SK-N-SH (cell line): ENCODE measurements at regions not wholly inside any gene's neighbourhood (a gene's known extent, or its start where the extent isn't known, plus 50 kb on each side); places are given as distances from the start of the nearest gene placed in this dataset.

Experiments used
- CTCF ChIA-PET: fragments of 300-600, 350-600 bp; formaldehyde crosslinking; extraction: SDS; loops from one replicate; lab custom pipeline; 2021; lab: Yijun Ruan, JAX
- POLR2A ChIA-PET: fragments of 350-600 bp; sonication (Branson Sonifier 250); formaldehyde crosslinking; extraction: SDS; loops from one replicate; lab custom pipeline; 2020; ENCODE audit warnings: antibody characterized with exemption, inconsistent platforms; lab: Yijun Ruan, JAX
- DNase-seq: peaks from one replicate; pipeline ENCODE4 v3.0.0; 2012
- H2AFZ ChIP-seq: fragments of 200-600 bp; sonication (generic); 2 replicates; pipeline ENCODE4 v1.8.1; 2016; ENCODE audit warnings: antibody characterized with exemption, mild to moderate bottlenecking, low read depth
- H3F3A ChIP-seq: fragments of 200-600 bp; sonication (generic); replicated peaks from 2 replicates; pipeline ENCODE3; 2016; ENCODE audit warnings: antibody characterized with exemption, mild to moderate bottlenecking; ENCODE audit not compliant: insufficient read depth
- H3K27ac ChIP-seq, 2 experiments: fragments of 200-500 bp in 1 of 2; fragments of 200-600 bp in 1 of 2; sonication (Bioruptor generic) in 1 of 2; sonication (generic), shearing (Covaris generic) in 1 of 2; 2 replicates each; pipeline versions ENCODE4 v1.5.1 to v1.6.1; 2014 to 2016; ENCODE audit warnings: low read depth in 2 of 2, inconsistent platforms in 1 of 2, low read length in 1 of 2, mild to moderate bottlenecking in 1 of 2, mixed read lengths in 1 of 2
- H3K27me3 ChIP-seq: fragments of 200-600 bp; sonication (generic), shearing (Covaris generic); 2 replicates; pipeline ENCODE4 v1.6.1; 2016; ENCODE audit warnings: mixed run types; ENCODE audit not compliant: insufficient read depth
- H3K36me3 ChIP-seq, 2 experiments: fragments of 200-500 bp in 1 of 2; fragments of 200-600 bp in 1 of 2; sonication (Bioruptor generic) in 1 of 2; sonication (generic) in 1 of 2; replicated peaks in 1 of 2; 2 replicates each; pipeline versions ENCODE3 to v1.5.1; 2014 to 2016; ENCODE audit warnings: low read length in 1 of 2, mild to moderate bottlenecking in 1 of 2; ENCODE audit not compliant: insufficient read depth in 2 of 2, control insufficient read depth in 1 of 2
- H3K4me1 ChIP-seq, 2 experiments: fragments of 200-500 bp in 1 of 2; fragments of 200-600 bp in 1 of 2; sonication (Bioruptor generic) in 1 of 2; sonication (generic), shearing (Covaris generic) in 1 of 2; 2 replicates each; pipeline versions ENCODE4 v1.5.1 to v1.6.1; 2014 to 2016; ENCODE audit warnings: low read depth in 1 of 2, low read length in 1 of 2, mixed run types in 1 of 2; ENCODE audit not compliant: insufficient read depth in 2 of 2, control insufficient read depth in 1 of 2
- H3K4me2 ChIP-seq: fragments of 200-600 bp; sonication (generic), shearing (Covaris generic); 2 replicates; pipeline ENCODE4 v1.6.1; 2017; ENCODE audit warnings: mixed run types
- H3K4me3 ChIP-seq, 2 experiments: fragments of 200-500 bp in 1 of 2; fragments of 200-600 bp in 1 of 2; sonication (Bioruptor generic) in 1 of 2; sonication (generic), shearing (Covaris generic) in 1 of 2; 2 replicates each; pipeline versions ENCODE4 v1.5.1 to v1.8.1; 2014 to 2016; ENCODE audit warnings: low read depth in 2 of 2, inconsistent platforms in 1 of 2, low read length in 1 of 2, mild to moderate bottlenecking in 1 of 2, mixed read lengths in 1 of 2, moderate library complexity in 1 of 2
- H3K79me2 ChIP-seq: fragments of 200-600 bp; sonication (generic); 2 replicates; pipeline ENCODE4 v1.8.1; 2017; ENCODE audit warnings: mild to moderate bottlenecking; ENCODE audit not compliant: insufficient read depth
- H3K9ac ChIP-seq: fragments of 200-600 bp; sonication (generic); 2 replicates; pipeline ENCODE4 v1.6.1; 2017; ENCODE audit warnings: mixed run types
- H3K9me2 ChIP-seq: fragments of 200-600 bp; sonication (generic); 2 replicates; pipeline ENCODE4 v1.6.1; 2017; ENCODE audit warnings: mixed run types
- H3K9me3 ChIP-seq: fragments of 200-600 bp; sonication (generic); 2 replicates; pipeline ENCODE4 v1.6.1; 2017; ENCODE audit warnings: mixed run types, mild to moderate bottlenecking, moderate library complexity
- H4K20me1 ChIP-seq: fragments of 200-600 bp; sonication (generic); 2 replicates; pipeline ENCODE4 v1.6.1; 2017; ENCODE audit warnings: mild to moderate bottlenecking, mixed run types; ENCODE audit not compliant: insufficient read depth
- FOSL2 ChIP-seq: IDR thresholded peaks from 2 replicates; pipeline ENCODE4 v1.4.0; 2012; ENCODE audit warnings: low read depth, mild to moderate bottlenecking, moderate library complexity, borderline replicate concordance
- GABPA ChIP-seq: IDR thresholded peaks from 2 replicates; pipeline ENCODE4 v1.4.0; 2012; ENCODE audit warnings: low read depth, mild to moderate bottlenecking
- JUND ChIP-seq: IDR thresholded peaks from 2 replicates; pipeline ENCODE4 v1.4.0; 2012
- MEF2A ChIP-seq: IDR thresholded peaks from 2 replicates; pipeline ENCODE4 v1.4.0; 2012; ENCODE audit warnings: low read depth, borderline replicate concordance
- NFIC ChIP-seq: IDR thresholded peaks from 2 replicates; pipeline ENCODE4 v1.4.0; 2012; ENCODE audit warnings: borderline replicate concordance
- NRF1 ChIP-seq: IDR thresholded peaks from 2 replicates; pipeline ENCODE4 v1.6.1; 2012; ENCODE audit warnings: low read depth, mild to moderate bottlenecking, low read length
- RAD21 ChIP-seq: IDR thresholded peaks from 2 replicates; pipeline ENCODE4 v1.6.1; 2012; ENCODE audit warnings: mild to moderate bottlenecking, low read length
- RFX5 ChIP-seq: IDR thresholded peaks from 2 replicates; pipeline ENCODE4 v1.6.1; 2012; ENCODE audit warnings: mild to moderate bottlenecking, improper control_type of control experiment, low read length
- WGBS: methylation state at CpG from one replicate; pipeline ENCODE4 v1.1.6; 2017; ENCODE audit warnings: low lambda C conversion rate; 5-methylcytosine and 5-hydroxymethylcytosine counted together
- TF ChIP-seq, protein P1 (sequence below): fragments of 150-350 bp; IDR thresholded peaks from 2 replicates; pipeline ENCODE4 v1.6.1; 2017; ENCODE audit warnings: antibody characterized with exemption, low read length, low read depth, borderline replicate concordance
- TF ChIP-seq, protein P2 (sequence below): IDR thresholded peaks from 2 replicates; pipeline ENCODE4 v1.4.0; 2012; ENCODE audit warnings: low read depth
- TF ChIP-seq, protein P3 (sequence below): IDR thresholded peaks from 2 replicates; pipeline ENCODE4; 2012

DNA sequence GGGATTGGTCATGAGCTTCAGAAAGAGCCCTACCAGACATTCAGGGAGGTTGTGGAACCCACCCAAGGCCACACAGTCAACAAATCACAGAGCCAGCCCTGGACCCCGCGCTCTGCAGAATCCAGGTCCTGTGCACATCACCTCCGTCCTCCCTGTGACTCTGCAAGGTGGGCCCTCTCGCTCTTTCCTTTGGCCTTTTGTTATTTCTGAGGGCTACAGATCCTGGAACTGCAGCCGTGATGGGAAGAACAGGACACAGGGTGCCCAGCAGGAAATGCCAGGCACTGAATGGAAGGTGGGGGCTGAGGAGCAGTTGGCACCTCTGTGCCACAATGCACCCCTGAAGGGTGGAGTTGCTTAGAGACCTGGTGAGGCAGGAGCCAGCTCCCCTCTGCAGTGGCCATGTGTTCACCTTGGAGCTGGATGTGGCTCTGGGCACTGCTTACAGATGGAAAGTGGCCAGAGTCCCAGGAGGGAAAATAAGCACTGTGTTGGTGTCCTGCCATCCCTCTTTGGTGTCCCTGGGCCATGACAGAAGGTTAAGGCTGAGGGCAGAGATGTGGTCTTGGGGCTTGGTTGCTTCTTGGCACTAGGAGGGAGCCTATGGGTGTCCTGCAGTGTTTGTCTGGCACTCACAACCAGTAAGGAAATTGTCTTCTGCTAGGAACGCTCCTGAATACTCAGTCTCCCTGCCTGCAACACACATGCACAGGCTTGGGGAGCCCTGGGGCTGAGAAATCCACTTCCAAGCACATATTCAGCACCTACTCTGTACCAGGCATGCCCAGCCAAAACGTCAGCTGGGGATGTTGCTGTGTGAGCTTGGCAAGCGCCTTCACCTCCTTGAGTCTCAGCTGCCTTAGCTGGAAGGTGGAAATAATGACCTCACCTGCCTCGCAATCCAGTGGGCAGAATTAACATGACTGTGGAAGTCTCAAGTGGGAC lies 98.0 kb upstream of the SLC6A6 start (continued):
- TF ChIP-seq, protein P1, sequence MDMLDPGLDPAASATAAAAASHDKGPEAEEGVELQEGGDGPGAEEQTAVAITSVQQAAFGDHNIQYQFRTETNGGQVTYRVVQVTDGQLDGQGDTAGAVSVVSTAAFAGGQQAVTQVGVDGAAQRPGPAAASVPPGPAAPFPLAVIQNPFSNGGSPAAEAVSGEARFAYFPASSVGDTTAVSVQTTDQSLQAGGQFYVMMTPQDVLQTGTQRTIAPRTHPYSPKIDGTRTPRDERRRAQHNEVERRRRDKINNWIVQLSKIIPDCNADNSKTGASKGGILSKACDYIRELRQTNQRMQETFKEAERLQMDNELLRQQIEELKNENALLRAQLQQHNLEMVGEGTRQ: no peak
- TF ChIP-seq NFIC (no peak), NRF1 (no peak), RFX5 (no peak), JUND (no peak)
- TF ChIP-seq, all 33 proteins: peak for 0

DNA sequence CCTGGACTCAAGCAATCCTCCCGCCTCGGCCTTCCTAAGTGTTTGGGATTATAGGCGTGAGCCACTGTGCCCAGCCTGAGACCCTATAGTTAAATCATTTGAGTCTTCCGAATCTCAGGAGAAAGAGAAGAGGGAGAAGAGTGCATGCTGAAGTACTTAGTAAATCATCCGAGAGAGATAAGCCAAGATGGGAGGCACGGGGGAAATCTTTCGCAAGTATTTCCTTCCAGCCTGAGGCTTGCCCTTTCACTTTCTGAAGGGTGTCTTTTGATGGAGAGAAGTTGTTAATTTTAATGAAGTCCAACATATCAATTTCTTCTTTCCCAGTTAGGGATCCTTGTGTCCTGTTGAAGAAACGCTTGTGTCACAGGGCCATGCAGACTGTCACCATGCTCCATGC lies 97.1 kb upstream of the SLC6A6 start:
- Histone ChIP-seq H4K20me1 (no peaks in the 10 kb centered on the region), H2AFZ (no peak overlapping the region), H3K27me3 (peaks cover 5% of the 10 kb centered on the region), H3K4me2 (no peak overlapping the region), H3K36me3 (no peaks in the 10 kb centered on the region), H3K9me3 (no peaks in the 10 kb centered on the region), H3K27ac (no peak overlapping the region), H3F3A (no peaks in the 10 kb centered on the region), H3K9me2 (no peaks in the 10 kb centered on the region), H3K9ac (no peak overlapping the region), H3K4me1 (peaks cover 0 to 10% of the 10 kb centered on the region in 2 experiments; a peak in 1 of 4 replicates), H3K79me2 (no peaks in the 10 kb centered on the region), H3K4me3 (no peak overlapping the region)
- WGBS: 78% methylated on average over 8 of the region's 8 CpGs
- no peak for DNase-seq
- CTCF ChIA-PET: no interaction called here
- POLR2A ChIA-PET: no interaction called here
- TF ChIP-seq RAD21: no peak

DNA sequence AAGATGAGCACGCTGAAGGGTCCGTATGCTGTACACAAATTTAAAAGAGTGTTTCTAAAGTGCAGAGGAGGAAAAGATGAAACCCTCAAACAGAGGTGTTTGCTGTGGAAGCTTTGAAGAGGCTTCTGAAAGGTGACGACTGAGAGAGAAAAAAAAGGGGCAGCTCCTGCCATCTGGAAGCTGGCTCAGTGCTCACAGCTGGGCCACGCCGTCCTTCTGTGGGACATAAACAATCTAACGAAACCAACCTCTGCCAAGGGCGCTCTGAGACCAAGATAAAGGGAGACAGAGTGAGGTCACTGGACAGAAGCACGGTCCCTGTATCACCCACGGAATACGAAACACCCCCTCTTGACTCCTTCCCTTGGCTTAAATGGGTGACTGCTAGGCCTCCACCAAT lies 96.3 kb upstream of the SLC6A6 start:
- H3K4me2 ChIP-seq: no peak overlapping the region
- TF ChIP-seq, protein P2, sequence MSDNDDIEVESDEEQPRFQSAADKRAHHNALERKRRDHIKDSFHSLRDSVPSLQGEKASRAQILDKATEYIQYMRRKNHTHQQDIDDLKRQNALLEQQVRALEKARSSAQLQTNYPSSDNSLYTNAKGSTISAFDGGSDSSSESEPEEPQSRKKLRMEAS: no peak
- TF ChIP-seq, protein P3, sequence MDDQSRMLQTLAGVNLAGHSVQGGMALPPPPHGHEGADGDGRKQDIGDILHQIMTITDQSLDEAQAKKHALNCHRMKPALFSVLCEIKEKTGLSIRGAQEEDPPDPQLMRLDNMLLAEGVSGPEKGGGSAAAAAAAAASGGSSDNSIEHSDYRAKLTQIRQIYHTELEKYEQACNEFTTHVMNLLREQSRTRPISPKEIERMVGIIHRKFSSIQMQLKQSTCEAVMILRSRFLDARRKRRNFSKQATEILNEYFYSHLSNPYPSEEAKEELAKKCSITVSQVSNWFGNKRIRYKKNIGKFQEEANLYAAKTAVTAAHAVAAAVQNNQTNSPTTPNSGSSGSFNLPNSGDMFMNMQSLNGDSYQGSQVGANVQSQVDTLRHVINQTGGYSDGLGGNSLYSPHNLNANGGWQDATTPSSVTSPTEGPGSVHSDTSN: no peak
- no peak for TF ChIP-seq MEF2A
- TF ChIP-seq FOSL2: no peak
- no peak for TF ChIP-seq GABPA
- no peak for DNase-seq
- no peaks in the 10 kb centered on the region for H3K9me2 ChIP-seq
- H3K4me3 ChIP-seq: no peak overlapping the region
- CTCF ChIA-PET: interaction anchor here (0.6 kb wide), 1 partner anchor 169 kb away, joined by 3 read pairs; no protein-coding TSS in a partner anchor
- no peaks in the 10 kb centered on the region for H4K20me1 ChIP-seq
- H3F3A ChIP-seq: no peaks in the 10 kb centered on the region
- no peaks in the 10 kb centered on the region for H3K79me2 ChIP-seq
- WGBS: 64% methylated on average over 9 of the region's 10 CpGs
- H3K4me1 ChIP-seq: peaks cover 0 to 10% of the 10 kb centered on the region in 2 experiments; a peak in 1 of 4 replicates
- no peak overlapping the region for H2AFZ ChIP-seq
- no peaks in the 10 kb centered on the region for H3K9me3 ChIP-seq
- peaks cover 5% of the 10 kb centered on the region for H3K27me3 ChIP-seq
- POLR2A ChIA-PET: no interaction called here
- H3K36me3 ChIP-seq: no peaks in the 10 kb centered on the region
- H3K27ac ChIP-seq: no peak overlapping the region
- H3K9ac ChIP-seq: no peak overlapping the region
